SK-N-SH (cell line): ENCODE measurements at regions not wholly inside any gene's neighbourhood (a gene's known extent, or its start where the extent isn't known, plus 50 kb on each side); places are given as distances from the start of the nearest gene placed in this dataset.

Experiments
- CTCF ChIP-seq: fragments of 200-600 bp; sonication (generic); IDR thresholded peaks from 2 replicates; pipeline ENCODE4 v1.6.1; 2017; ENCODE audit warnings: antibody characterized with exemption, mild to moderate bottlenecking, moderate library complexity
- PBX3 ChIP-seq: IDR thresholded peaks from 2 replicates; pipeline ENCODE4; 2012
- TAF1 ChIP-seq: IDR thresholded peaks from 2 replicates; pipeline ENCODE4 v1.6.1; 2012; ENCODE audit warnings: low read depth, mild to moderate bottlenecking, low read length, moderate library complexity, borderline replicate concordance
- TCF12 ChIP-seq: IDR thresholded peaks from 2 replicates; pipeline ENCODE4 v1.4.0; 2012

GRCh38 chr6:92589996-92590395 is 829.4 kb downstream of the EPHA7 start:
- TF ChIP-seq PBX3: no peak
- no peak for TF ChIP-seq CTCF
- TF ChIP-seq TAF1: no peak
- no peak for TF ChIP-seq TCF12
